NCI-H82 (cell line): ENCODE measurements at regions not wholly inside any gene's neighbourhood (a gene's known extent, or its start where the extent isn't known, plus 50 kb on each side); places are given as distances from the start of the nearest gene placed in this dataset.
A peak's percentile ranks its signal among the peaks of the same experiment; 100 is the strongest.

Experiments used
- DNase-seq: peaks from one replicate; lab custom pipeline; 2025; lab: John Stamatoyannopoulos, UW

DNA sequence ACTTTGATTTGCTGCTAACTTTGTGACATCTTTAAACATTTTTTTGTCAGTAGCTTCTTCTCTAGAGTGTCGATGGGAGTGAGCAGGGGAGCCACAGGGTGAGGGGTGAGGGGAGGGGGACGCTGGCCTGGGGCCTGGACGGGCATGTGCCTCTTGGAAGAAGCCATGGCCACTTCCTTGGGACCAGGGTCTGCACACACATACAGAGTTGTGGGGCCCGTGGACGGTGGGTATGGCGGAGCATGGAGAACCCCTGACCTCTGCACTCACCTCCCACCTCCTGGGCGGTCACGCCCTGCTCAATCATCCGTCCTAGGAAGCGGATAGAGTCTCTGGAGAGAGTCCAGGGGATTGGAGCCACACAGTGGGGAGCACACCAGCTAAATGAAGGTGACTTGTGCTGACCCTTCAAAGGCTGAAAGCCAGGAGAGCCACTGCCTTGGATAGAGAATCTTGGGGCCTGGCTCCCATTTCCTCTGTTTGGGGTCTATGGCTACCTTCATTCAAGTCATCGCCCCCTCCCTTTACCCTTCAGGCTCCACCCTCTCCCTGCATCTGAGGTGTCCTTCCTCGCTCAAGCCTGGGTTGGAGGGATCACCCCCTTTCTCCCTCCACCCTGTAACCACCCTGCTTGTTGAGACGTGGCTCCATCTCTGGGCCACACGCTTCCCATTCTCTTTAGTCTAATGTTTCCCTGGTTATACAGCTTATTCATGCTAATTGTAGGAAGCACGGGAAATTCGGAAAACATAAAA is 63.9 kb upstream of the HAAO start:
- no peak for DNase-seq

DNA sequence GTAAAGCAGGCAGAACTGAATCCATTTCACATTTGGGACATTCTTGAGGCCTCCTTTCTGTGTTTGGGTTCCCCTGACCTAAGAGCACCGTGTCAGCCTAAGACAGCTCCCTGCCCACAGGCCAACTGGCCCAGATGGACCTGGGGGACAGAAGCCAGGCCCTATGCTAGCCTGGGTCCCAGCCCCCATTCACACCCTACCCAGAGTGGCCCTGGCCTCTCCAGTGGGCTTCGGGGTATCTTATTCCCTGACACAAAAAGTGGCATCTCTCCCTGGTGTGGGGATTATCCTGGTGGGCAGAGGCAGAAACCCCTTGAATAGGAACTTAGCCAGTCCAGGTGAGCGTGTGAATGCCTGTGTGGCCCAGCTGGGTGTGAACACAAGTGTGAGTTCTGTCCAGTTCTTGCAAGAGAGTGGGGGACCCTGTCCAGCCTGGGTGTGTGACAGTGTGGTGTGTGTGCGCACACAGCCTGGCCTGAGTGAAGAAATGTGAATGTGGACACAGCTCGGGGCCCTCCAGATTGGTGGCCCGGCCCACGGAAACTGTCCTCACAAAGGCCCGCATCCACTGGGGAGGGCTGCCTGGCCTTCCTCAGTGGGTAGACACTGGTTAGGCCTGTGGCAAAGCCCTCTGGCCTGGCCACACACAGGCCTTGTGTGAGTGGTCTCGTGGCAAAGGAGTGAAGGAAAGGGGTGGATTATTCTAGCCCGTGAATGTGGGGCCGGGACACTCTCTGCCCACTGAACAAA is 63.0 kb upstream of the HAAO start:
- no peak for DNase-seq

DNA sequence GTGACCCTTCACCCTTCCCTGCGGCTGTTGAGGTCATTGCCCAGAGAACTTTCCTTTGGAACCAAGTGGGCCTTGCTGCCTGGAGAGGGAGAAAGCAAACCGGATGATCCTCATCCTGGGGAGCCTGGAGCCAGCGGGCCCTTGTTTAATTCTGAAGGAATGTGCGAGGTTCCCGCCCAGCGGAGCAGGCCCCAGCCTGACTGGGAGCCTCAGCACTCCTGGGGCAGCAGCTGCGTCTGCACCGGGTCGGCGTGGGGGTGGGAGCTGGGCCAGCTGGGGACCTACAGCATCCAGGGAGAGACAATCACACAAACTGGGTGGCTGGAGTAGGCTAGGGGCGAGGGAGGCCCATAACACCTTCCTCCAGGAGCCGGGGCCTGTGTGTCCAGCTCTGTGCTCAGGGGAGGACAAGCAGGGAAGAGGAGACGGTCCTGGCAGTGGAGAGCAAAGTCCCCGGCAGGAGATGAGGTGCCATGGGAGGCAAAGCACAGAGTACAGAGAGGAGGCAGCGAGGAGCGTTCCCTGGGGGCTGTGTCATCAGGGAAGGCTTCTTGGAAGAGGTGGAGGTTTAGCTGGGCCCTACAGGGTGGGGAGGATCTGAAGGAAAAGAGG is 61.9 kb upstream of the HAAO start:
- DNase-seq = no peak

DNA sequence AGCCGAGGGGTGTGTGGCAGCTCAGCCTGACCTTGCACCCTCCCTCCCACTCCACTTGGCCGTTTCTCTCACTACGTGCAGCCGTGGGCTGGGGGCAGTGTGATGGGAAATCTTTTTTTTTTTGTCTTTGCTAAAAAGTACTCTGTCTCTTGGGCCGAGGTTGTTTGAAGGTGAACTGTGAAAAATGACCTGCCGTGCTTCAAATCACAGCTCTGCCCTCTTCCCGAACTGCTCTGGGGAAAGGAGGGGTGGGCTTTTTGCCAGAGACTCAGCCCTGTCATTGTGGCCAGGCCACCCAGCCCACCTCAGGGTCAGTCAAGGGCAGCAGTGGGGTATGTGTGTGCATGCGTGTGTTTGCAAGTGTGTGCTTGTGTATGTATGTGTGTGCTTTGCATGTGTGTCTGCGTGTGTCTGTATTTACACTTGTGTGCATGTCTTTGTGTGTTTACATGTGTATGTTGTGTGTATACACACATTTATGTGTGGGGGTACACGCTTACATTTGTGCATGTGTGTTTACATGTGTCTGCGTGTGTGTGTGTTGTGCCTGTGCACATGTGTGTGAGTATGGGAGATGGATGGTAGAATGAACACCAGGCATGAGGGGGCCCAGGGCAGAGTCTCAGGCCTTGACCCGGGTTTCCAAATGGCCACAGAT is 61.3 kb upstream of the HAAO start:
- no peak for DNase-seq

DNA sequence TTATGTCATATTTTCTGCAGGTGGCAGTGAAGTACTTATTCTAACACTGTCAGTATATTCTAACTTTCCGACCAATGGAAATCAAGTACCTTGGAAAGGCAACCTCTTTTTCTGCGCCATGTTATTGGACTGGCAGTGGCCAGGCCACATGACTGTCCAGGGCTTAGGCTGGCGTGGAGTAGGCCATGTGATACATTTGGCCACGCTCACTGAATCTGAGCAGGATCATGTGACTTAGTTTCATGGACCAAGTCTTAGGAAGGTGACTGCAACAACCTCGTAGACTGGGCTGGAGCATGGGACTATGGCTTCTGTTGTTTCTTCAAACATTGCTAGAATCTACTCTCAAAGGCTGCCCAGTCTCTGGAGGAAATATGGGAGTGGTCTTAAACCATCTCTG is 60.4 kb upstream of the HAAO start:
- no peak for DNase-seq

DNA sequence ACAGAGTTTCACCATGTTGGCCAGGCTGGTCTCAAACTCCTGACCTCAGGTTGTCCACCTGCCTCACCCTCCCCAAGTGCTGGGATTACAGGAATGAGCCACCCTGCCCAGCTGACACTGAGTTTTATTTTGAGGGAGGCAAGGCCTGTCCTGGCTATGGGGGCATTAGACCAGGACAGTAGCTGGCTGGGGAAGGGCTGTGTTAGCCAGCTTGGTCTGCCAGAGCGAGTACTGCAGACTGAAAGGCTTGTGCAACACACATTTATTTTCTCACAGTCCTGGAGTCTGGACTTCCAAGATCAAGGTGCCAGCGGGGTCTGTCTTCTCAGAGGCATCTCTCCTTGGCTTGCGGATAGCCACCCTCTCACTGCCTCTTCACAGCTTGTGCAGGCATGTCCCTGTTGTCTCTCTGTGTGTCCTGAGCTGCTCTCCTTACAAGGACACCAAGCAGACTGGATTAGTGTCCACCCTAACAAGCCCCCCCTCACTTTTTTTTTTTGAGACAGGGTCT is 59.4 kb upstream of the HAAO start:
- DNase-seq = no peak

DNA sequence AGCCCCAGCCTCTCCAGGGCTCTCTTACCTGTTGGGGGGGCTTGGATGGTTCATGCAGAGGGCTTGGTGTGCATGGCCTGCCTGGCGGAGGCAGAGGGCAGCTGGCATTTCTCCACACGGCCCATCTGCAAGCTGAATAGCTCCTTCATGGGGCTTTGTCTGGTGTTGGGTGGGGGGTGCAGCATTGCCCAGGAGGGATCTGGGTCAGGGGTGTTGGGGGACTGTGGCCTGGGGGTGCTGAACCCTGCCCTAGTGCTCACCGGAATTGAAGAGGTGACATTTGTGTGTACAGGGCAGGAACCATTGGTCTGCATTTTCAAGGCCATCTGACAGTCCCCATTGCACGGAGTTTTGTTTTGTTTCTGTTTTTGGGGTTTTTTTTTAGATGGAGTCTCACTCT is 58.8 kb upstream of the HAAO start:
- no peak for DNase-seq

DNA sequence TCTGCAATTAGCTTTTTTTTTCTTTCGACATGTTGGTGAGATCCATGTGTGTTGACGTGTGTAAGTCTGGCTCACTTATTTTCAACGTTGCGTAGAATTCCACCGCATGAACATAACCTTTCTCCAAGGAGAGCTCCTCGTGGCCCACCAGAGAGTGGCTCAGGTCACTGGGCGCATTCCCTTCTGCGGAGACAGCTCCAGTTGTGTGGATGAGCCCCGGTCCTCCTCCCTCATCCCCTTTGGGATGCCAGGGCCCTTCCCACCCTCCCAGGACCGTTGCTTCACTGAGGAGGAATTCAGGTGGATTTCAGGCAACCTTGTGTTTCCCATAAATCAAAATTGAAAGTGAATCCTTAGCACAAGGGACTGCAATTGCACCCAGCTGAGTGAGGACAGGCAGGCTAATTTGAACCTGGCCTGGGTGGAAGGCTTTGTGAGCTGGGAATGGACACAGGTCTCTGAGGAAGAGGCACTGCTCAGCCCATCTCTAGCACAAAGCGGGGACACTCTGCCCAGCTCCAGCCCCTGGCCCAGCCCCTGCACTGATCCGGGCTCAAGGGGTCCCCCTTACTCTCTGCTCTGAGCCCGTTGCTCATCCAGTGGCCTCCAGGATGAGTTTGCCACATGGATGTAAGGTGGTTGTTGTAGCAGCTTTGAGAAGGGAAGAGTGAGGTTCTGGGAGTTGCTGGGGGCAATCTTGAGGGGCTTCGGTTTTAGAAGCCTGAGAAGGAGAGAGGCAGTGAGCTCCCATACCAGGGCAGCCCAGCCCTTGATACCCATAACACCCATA is 57.8 kb upstream of the HAAO start:
- no peak for DNase-seq

DNA sequence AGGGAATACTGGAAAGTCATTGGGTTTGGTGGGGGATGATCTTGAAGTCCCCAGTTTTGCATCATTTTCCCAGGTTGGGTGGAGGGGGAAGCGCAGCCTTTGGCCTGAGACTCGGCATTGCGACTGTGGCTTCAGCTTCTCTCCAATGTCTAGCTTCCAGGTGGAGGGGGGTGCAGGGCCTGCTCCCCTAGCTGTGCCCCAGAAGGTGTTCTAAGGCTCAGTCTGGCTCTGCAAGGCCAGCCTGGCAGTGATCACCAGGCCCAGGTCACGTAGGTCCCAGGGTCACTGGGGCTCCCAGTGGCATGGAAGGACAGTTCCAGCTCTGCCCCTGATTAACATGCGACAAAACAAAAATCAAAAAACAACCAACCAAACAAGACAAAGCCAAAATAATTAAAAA is 56.9 kb upstream of the HAAO start:
- DNase-seq = no peak

DNA sequence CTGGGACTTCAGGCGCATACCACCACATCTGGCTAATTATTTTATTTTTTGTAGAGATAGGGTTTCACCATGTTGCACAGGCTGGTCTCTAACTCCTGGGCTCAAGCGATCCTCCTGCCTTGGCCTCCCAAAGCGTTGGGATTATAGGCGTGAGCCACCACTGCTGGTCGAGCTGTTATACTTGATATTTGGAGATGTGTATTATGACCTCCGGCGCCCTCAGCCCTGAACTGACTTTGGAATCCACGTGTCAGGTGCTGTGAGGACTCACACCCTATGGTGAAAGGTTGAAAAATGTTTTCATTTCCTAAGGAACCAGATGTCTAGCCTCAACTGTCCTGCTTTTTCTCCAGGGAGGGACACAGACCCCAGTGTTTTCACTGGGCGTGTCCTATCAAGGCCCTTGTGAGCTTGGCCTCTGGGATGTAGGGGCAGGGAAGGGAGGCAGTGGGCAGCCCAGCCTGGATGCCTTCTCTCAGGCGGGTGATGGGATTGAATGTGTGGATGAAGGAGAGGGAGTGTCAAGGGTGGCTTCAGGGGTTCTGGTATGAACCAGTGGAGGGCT is 56.4 kb upstream of the HAAO start:
- DNase-seq = no peak

DNA sequence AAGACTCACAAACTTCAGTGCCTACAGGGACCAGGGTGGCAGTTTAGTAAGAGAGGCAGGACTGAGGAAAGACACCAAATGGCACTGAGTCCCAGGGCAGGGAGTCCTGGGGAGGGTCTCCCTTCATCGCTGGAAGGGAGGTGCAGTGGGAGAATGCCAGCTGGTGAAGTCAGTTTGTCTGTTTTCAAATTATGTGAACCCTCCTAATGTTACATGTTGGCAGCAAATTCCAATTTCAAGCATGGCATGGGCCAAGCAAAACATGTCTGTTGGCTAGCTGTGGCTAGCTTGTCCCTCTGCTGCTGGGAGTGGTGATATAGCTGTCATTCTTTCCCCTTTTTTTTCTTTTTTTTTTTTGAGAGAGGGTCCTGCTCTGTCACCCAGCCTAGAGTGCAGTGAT is 55.9 kb upstream of the HAAO start:
- no peak for DNase-seq

DNA sequence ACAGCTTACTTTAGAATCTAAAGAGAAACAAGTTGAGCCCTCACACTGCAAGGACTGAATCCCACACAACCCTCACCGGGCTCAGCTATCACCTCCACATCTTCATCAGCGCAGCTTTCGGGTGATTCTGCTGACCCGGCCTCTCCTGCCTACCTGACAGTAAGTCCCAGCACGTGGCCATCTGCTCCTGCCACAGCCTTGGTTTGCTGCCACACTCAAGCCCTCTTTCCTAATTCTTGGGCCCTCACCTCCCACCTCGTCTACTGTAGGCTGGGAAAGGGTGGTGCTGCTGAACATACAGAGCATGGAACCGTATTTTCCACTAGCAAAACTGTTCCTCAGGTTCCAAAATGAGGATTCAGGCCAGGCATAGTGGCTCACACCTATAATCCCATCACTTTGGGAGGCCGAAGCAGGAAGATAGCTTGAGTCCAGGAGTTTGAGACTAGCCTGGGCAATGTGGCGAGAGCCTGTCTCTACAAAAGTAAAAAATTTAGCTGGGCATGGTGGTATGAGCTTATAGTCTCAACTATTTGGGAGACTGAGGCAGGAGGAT is 55.3 kb upstream of the HAAO start:
- DNase-seq = no peak

DNA sequence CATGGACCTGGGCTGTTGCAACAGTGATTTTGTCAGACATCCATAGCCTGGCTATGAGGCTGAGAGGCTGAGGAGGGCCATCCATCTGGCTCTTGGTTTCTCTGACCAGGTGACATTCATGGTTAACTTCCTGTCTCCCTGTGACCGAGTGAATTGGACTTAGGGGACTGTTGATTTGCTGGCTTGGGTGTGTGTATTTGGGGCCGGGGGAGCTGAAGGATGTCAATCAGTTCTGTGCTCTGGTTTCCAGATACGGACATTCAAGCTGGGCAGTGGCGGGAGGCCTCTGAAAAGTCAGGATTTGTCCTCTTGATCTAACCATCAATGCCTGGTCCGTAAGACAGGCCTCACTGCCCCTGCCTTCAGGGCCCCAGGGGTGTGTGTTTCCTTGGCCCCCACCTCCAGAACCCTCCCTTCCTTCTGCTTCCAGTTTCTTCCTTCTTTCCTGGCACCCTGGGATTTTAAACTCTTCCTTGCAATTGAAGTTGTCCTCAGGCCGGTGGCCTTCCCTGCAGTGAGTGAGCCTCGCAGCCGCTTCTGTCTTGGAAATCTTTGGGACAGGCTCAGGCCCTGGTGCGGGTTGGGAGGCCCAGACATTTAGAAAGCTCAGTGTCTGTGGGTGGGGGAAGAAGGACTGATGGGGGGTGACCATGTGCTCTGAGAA is 54.7 kb upstream of the HAAO start:
- DNase-seq = no peak

DNA sequence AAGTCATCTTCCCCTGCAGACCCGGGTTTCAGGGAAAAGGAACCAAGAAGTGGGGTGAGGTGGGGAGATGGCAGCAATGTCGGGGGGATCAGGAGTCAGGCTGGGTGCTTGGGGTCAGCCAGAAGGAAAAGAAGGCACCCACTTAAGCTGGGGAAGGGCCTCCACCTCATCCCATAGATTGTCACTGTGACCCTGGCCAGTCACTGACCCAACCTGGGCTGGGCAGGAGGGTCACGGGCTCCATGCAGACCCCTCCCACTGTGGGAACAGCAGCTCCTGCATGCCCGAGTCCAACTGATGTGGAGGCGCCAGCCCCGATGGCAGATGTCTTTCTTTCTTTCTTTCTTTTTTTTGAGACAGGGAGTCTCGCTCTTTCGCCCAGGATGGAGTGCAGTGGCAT is 53.6 kb upstream of the HAAO start:
- no peak for DNase-seq

DNA sequence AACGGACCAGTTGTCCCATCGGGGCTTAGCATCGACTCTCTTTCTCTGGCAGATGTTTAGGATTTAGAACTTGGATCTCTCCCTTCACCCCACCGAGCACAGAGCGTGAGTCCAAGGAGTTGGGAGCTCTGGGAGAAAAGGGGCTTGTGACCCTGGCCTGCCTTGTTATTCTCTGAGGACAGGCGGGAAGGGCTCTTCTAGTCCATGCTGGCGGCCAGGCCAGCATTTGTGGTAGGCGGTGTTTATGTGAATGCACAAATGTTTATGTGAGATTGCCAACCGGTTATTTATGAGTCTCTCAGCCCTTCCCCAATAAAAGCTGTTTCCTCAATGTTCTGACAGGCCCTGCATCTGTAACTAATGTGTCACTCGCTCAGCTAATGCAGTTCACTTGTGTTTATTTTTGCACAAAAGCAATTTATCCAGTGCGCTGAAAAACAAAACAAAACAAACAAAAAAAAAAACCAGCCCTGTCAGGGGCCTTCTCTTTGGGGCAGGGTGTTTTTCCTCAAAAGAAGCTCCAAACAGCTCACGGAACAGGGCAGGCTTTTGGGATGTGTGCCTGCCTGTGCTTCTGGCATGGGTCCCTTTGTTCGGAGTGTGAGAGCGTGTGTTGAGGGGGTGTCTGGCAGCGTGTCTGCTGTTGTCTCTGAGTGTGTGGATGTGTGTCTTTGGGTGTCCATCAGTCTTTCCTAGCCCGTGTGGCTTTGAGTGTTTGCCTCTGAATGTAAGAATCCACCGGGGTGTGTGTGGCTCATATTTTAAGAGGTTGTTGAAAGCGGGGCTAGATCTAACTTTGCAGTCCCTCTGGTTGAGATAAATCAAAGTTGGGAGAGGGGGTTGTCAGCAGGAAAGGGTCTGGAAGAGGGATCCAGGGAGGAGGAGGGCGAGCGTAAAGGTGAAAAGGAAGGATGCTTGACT is 52.8 kb upstream of the HAAO start:
- DNase-seq = peak; percentile 15

DNA sequence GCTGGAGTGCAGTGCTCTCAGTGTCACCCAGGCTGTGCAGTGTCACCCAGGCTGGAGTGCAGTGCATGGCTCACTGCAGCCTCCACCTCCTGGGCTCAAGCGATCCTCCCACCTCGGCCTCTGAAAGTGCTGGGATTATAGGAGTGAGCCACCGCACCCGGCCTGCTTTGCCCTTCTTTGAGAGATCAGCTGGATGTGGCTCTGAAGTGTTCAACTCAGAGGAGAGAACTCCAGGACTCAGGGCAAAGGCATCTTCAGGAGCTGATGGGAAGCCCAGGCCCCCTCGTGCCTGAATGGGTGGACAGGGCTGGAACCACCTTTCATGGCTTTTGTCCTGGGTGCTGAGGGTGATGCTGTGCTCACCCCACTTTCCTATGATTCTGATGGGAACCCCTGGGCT is 52.0 kb upstream of the HAAO start:
- no peak for DNase-seq

DNA sequence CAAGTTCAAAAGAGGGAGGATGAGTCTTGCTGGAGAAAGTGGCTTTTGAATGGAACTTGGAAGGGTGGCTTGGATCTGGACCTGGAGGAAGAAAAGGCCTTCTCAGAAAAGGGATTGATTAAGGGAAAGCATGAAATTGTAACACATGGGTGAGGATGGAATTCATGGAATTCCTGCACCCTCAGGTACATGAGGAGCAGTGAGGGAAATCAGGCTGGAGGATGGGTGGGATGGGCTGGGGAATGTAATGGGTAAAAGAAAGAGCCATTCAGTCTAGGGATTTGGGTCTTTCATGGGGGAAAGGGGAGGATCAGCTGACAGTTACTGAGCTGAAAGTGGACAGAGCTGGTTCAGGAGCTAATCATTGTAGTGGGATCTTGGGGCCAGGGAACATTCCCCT is 51.2 kb upstream of the HAAO start:
- DNase-seq = no peak

DNA sequence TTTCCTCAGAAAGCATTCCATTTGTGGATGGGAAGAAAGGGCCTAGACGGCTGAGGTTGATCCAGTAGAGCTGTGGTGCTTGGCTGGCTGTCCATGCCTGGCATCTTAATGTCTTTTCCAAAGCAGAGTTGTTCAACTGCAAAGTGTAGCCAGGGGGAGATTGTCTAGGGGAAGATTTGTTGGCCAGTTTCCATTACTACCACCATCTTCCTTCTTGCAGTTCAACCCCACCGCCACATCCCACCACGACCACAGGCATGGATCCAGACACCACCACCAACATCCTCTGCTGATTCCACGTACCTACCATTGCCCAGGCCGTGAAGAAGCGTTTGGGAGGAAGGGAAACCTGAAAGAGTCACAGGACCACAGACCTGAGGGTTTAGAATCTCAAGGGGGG is 50.7 kb upstream of the HAAO start:
- DNase-seq = no peak

DNA sequence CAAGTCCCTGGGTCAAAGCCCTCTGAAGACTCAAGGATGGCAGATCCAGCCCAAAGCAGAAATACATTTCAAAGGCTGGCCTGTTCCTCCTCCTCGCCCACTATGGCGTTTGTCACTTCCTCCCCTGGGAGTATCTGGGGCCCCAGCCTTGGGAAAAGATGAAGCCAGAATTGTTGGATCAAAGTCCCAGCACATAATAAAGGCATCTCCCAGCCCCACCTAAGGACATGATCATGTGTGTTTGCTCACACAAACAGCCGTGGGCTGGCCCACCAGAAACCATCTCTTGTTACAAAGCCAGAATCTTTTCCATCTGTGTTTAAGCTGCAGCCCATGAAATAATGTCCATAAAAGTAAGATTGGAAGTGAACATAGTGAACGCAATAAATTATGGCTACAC is 50.1 kb upstream of the HAAO start:
- DNase-seq = no peak
